8988T (cell line): ENCODE measurements at regions not wholly inside any gene's neighbourhood (a gene's known extent, or its start where the extent isn't known, plus 50 kb on each side); places are given as distances from the start of the nearest gene placed in this dataset.
A peak's percentile ranks its signal among the peaks of the same experiment; 100 is the strongest.
"Not testable (repeated sequence)": the region's sequence is repeated elsewhere in the genome, so short reads cannot be mapped to it uniquely, and the experiment has no call there.

Experiments used
- DNase-seq: peaks from one replicate; pipeline ENCODE4 v3.0.0; 2011

DNA sequence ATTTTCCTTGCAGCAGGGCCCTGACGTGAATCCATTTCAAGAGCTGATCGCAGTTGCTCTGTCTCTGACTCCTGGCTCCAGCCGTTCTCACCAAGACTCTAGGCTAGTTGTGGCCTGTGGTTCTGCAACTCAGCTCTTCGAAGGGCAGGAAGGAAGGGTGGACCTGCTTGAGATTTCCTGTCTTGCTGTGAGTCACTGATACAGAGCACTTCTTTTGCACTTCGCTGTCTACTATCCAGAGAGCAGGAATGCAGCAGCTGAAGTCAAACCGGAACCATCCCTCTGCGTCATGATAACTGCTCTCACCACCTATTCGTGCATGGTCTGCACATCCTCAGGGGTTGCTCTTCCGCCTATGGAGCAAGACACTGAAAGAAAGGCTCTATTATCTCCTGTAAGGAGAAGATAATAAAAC, 59.7 kb downstream of the RAP2B start:
- peak; percentile 59 for DNase-seq

- DNase-seq, result not testable (repeated sequence)
Measured at GRCh38 chr3:153226877-153227276, 64.9 kb downstream of the RAP2B start.

GRCh38 chr3:153230427-153230826, 68.4 kb downstream of the RAP2B start:
- not testable (repeated sequence) for DNase-seq

GRCh38 chr3:153231245-153231644, 69.2 kb downstream of the RAP2B start:
- not testable (repeated sequence) for DNase-seq

DNA sequence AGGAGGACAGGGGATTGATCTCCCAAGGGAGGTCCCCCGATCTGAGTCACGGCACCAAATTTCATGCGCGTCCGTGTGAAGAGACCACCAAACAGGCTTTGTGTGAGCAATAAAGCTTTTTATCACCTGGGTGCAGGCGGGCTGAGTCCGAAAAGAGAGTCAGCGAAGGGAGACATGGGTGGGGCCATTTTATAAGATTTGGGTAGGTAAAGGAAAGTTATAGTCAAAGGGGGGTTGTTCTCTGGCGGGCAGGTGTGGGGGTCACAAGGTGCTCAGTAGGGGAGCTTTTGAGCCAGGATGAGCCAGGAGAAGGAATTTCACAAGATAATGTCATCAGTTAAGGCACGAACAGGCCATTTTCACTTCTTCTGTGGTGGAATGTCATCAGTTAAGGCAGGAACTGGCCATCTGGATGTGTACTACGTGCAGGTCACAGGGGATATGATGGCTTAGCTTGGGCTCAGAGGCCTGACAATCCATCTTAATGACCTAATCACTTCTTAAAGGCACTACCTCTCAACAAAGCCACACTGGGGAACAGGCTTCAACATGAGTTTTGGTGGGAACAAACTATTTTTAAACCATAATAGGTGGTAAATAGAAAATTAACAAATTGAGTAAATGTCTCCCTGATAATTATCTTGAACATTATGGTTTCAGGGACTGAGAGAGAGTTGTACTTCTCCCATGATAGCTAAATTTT, 70.2 kb downstream of the RAP2B start:
- DNase-seq, result not testable (repeated sequence)

DNA sequence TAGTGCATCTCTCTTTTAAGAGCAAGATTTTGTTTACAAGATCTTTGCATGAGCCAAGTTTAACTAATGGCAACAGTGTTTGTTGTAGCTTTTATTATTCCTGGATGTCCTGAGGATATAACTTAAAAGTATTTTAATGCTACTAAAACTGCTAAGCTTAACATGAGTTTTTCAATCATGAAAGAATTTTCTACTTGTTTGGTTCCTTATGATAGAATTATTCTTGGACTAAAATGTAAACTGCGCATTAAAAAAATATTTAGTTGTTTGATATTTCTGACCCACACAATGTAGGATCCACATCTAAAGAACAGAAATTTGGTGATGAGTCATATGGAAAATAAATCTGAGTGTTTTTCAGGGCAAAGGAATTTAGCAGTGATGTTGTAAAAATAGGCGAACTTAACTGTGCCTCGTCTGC, 70.8 kb downstream of the RAP2B start:
- no peak for DNase-seq

DNA sequence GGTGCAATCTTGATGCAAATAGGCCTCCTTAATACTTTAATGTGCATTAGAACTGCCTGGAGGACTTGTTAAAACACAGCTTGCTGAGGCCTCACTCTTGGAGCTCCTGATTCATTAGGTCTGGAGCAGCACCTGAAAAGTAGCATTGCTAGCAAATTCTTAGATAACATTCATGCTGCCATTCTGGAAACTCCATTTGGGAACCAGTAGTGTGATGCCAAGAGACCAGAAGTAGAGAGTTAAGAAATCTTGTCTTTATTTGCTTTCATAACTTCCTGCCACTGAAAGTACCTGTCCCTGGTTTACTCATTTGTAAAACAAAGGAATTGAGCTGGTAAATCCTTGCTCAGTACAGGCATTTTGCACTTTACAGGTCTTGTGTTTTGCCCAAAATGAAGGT, 72.0 kb downstream of the RAP2B start:
- no peak for DNase-seq

- DNase-seq, result no peak
Measured at GRCh38 chr3:153242896-153243295, 80.9 kb downstream of the RAP2B start.

GRCh38 chr3:153244961-153245360, 82.9 kb downstream of the RAP2B start:
- no peak for DNase-seq

DNA sequence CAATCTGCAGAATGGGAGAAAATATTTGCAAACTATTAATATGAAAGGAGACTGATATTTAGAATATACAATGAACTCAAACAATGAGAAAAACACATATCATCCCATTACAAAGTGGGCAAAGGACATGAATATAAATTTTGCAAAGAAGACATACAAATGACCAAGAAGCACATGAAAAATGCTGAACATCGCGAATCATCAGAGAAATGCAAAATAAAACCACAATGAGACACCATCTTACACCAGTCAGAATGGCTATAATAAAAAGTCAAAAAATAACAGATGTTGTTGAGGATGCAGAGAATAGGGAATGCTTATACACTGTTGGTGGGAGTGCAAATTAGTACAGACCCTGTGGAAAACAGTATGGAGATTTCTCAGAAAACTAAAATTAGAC, 83.6 kb downstream of the RAP2B start:
- DNase-seq, result no peak

GRCh38 chr3:153246331-153246730, 84.3 kb downstream of the RAP2B start:
- no peak for DNase-seq

GRCh38 chr3:153246806-153247205, 84.8 kb downstream of the RAP2B start:
- DNase-seq, result no peak

GRCh38 chr3:153247331-153248330, 85.6 kb downstream of the RAP2B start:
- no peak for DNase-seq

GRCh38 chr3:153248835-153249234, 86.8 kb downstream of the RAP2B start:
- not testable (repeated sequence) for DNase-seq

- no peak for DNase-seq
Measured at GRCh38 chr3:153249906-153250305, 87.9 kb downstream of the RAP2B start.

- DNase-seq, result no peak
Measured at GRCh38 chr3:153250446-153250845, 88.4 kb downstream of the RAP2B start.

- no peak for DNase-seq
Measured at GRCh38 chr3:153252963-153253362, 90.9 kb downstream of the RAP2B start.

GRCh38 chr3:153254361-153254760, 92.3 kb downstream of the RAP2B start:
- DNase-seq, result no peak

DNA sequence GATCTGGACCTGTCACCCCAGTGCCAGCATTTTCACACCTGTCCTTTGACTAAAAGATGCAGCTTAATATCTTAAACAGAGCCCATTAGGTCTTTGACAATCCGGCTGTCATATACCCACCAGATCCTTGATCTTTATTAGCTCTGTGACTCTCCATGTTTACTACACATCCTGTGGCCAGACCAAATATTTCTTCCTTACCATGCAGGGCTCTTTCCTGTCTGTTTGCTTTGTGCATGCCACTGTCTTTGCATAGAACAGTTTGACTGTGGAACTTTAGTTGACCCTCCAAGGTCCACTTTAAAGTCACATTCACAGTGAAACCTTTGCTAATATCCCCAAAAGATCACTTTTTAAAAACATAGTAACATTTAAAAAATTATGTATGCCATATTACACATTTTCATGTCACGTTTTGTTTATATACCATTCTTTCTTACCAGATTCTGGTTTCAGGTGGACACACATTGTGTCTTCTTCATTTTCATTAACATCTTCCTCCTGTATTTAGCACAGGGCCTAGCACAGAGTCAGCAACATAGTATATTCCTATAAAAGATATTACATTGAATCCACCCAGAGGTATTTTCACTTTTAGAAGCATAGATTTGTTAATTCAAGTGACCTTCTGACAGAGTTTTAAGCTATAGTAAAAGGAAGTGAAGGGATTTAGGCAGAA, 95.8 kb downstream of the RAP2B start:
- no peak for DNase-seq

- DNase-seq, result no peak
Measured at GRCh38 chr3:153259956-153260355, 97.9 kb downstream of the RAP2B start.

GRCh38 chr3:153260681-153261080, 98.7 kb downstream of the RAP2B start:
- DNase-seq, result no peak

GRCh38 chr3:153266619-153267018, 104.6 kb downstream of the RAP2B start:
- DNase-seq, result no peak

GRCh38 chr3:153268564-153269279, 106.7 kb downstream of the RAP2B start:
- DNase-seq, result no peak
